ENCODE measurements at regions not wholly inside any gene's neighbourhood (a gene's known extent, or its start where the extent isn't known, plus 50 kb on each side); places are given as distances from the start of the nearest gene placed in this dataset.

GRCh38 chr12:127286281-127286680 is 980.7 kb upstream of the TMEM132C start:
- TF ChIP-seq CTCF (IDR thresholded peaks at IDR 0.05) (no peak), POLR2A (IDR thresholded peaks at IDR 0.05) (no peak)

Measured in heart left ventricle (tissue), 13 donors.